A673 (cell line): ENCODE measurements at regions not wholly inside any gene's neighbourhood (a gene's known extent, or its start where the extent isn't known, plus 50 kb on each side); places are given as distances from the start of the nearest gene placed in this dataset.

Experiments
- EZH2 ChIP-seq: fragments of 200-600 bp; sonication (generic); IDR thresholded peaks from 2 replicates; pipeline ENCODE4 v1.6.1; 2017; ENCODE audit warnings: borderline replicate concordance, low read depth, mild to moderate bottlenecking, mixed read lengths, antibody characterized with exemption, low read length; ENCODE audit not compliant: poor library complexity, severe bottlenecking
- TF ChIP-seq, protein P1 (sequence below): fragments of 300-800, 200-600 bp; sonication (generic); conservative IDR thresholded peaks from 2 replicates; pipeline ENCODE4 v1.5.1; 2017; ENCODE audit warnings: low read depth, mild to moderate bottlenecking, antibody characterized with exemption, low read length, moderate library complexity, mixed read lengths

DNA sequence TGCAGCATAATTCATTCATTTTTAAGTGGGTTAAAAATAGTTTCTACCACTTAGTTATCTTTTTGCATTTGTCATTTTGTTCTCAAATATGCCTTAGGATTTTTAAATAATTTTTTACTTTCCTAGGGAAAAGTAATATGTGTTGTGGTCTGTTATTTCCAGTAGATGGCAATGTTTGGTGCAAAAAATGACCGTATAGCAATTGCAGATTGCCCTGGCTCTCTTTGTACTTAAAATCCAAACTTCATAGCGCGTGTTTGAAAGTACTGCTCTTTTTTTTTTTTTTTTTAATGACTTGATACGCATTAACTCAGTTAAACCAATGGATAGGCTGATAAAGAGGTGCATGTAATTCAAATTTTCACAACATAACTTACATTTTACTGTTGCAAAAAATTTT is 74.4 kb upstream of the RBMX start:
- TF ChIP-seq, protein P1, sequence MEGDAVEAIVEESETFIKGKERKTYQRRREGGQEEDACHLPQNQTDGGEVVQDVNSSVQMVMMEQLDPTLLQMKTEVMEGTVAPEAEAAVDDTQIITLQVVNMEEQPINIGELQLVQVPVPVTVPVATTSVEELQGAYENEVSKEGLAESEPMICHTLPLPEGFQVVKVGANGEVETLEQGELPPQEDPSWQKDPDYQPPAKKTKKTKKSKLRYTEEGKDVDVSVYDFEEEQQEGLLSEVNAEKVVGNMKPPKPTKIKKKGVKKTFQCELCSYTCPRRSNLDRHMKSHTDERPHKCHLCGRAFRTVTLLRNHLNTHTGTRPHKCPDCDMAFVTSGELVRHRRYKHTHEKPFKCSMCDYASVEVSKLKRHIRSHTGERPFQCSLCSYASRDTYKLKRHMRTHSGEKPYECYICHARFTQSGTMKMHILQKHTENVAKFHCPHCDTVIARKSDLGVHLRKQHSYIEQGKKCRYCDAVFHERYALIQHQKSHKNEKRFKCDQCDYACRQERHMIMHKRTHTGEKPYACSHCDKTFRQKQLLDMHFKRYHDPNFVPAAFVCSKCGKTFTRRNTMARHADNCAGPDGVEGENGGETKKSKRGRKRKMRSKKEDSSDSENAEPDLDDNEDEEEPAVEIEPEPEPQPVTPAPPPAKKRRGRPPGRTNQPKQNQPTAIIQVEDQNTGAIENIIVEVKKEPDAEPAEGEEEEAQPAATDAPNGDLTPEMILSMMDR: peak; percentile 65
- TF ChIP-seq EZH2: no peak
